Smooth muscle cell (in vitro differentiated cells): ENCODE measurements at regions not wholly inside any gene's neighbourhood (a gene's known extent, or its start where the extent isn't known, plus 50 kb on each side); places are given as distances from the start of the nearest gene placed in this dataset.
"Not testable (repeated sequence)": the region's sequence is repeated elsewhere in the genome, so short reads cannot be mapped to it uniquely, and the experiment has no call there.

Source experiments
- DNase-seq: peaks from one replicate; lab custom pipeline; 2025; ENCODE audit not compliant: unreplicated experiment; lab: John Stamatoyannopoulos, UW
- H2AFZ ChIP-seq: fragments of 200-600 bp; sonication (generic); 2 replicates; pipeline ENCODE4 v1.6.0; 2016; ENCODE audit warnings: antibody characterized with exemption, low read depth, mild to moderate bottlenecking
- H3F3A ChIP-seq: fragments of 200-600 bp; sonication (generic); 2 replicates; pipeline ENCODE4 v1.6.0; 2017; ENCODE audit warnings: antibody characterized with exemption, low read depth
- H3K27ac ChIP-seq: fragments of 200-600 bp; sonication (generic); 2 replicates; pipeline ENCODE4 v1.5.1; 2016; ENCODE audit warnings: low read depth, mild to moderate bottlenecking
- H3K27me3 ChIP-seq: fragments of 200-600 bp; sonication (generic); 2 replicates; pipeline ENCODE4 v1.6.1; 2016; ENCODE audit warnings: low read depth, mild to moderate bottlenecking
- H3K36me3 ChIP-seq: fragments of 200-600 bp; sonication (generic); 2 replicates; pipeline ENCODE4 v1.5.1; 2016; ENCODE audit warnings: low read depth
- H3K4me1 ChIP-seq: fragments of 200-600 bp; sonication (generic); 2 replicates; pipeline ENCODE4 v1.5.1; 2016; ENCODE audit warnings: low read depth
- H3K4me2 ChIP-seq: fragments of 200-600 bp; sonication (generic); 2 replicates; pipeline ENCODE4 v1.6.0; 2016; ENCODE audit warnings: mild to moderate bottlenecking
- H3K4me3 ChIP-seq: fragments of 200-600 bp; sonication (generic); 2 replicates; pipeline ENCODE4 v1.5.1; 2016; ENCODE audit warnings: mild to moderate bottlenecking
- H3K79me2 ChIP-seq: fragments of 200-600 bp; sonication (generic); 2 replicates; pipeline ENCODE4 v1.6.0; 2016; ENCODE audit warnings: low read depth, mild to moderate bottlenecking
- H3K9ac ChIP-seq: fragments of 200-600 bp; sonication (generic); 2 replicates; pipeline ENCODE4 v1.6.0; 2016; ENCODE audit warnings: low read depth
- H3K9me3 ChIP-seq: fragments of 200-600 bp; sonication (generic); replicated peaks from 2 replicates; pipeline ENCODE4 v1.5.1; 2016; ENCODE audit warnings: low read depth
- H4K20me1 ChIP-seq: fragments of 200-600 bp; sonication (generic); 2 replicates; pipeline ENCODE4 v1.6.0; 2016; ENCODE audit warnings: low read depth
- WGBS: methylation state at CpG from one replicate; pipeline ENCODE4 v1.1.7; 2016; ENCODE audit warnings: low lambda C conversion rate; 5-methylcytosine and 5-hydroxymethylcytosine counted together
- TF ChIP-seq, protein P1 (sequence below): fragments of 200-600 bp; sonication (generic); IDR thresholded peaks from 2 replicates; pipeline ENCODE4 v1.5.1; 2017; ENCODE audit warnings: borderline replicate concordance, mild to moderate bottlenecking, antibody characterized with exemption; ENCODE audit not compliant: insufficient read depth, poor library complexity, severe bottlenecking

DNA sequence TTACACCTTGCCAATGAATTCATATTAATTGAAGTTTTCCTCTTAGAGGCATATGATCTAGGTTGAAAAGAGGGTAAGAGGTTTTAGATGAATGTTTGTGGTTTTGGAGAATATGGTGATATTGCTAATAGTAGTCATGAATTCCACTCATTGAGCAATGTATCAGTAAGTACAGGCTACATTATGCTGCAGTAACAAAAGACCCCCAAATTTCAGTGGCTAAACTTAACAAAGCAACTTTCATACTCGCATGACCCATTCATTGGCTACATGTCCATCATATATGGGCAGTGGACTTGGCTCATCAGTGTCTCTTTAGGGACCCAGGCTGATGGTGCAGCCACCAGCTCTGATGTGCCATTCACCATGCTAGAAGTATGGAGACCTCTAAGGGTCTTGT is 196.6 kb upstream of the MYL2 start:
- Histone ChIP-seq H3K9ac (no peak overlapping the region), H3F3A (no peaks in the 10 kb centered on the region), H2AFZ (no peak overlapping the region), H3K4me3 (no peak overlapping the region), H3K79me2 (no peaks in the 10 kb centered on the region), H3K27me3 (no peaks in the 10 kb centered on the region), H4K20me1 (no peaks in the 10 kb centered on the region), H3K4me2 (no peak overlapping the region), H3K9me3 (no peaks in the 10 kb centered on the region), H3K36me3 (no peaks in the 10 kb centered on the region), H3K27ac (no peak overlapping the region), H3K4me1 (no peaks in the 10 kb centered on the region)
- no peak for DNase-seq
- 92% methylated on average over 1 of the region's 1 CpG for WGBS
- TF ChIP-seq, protein P1, sequence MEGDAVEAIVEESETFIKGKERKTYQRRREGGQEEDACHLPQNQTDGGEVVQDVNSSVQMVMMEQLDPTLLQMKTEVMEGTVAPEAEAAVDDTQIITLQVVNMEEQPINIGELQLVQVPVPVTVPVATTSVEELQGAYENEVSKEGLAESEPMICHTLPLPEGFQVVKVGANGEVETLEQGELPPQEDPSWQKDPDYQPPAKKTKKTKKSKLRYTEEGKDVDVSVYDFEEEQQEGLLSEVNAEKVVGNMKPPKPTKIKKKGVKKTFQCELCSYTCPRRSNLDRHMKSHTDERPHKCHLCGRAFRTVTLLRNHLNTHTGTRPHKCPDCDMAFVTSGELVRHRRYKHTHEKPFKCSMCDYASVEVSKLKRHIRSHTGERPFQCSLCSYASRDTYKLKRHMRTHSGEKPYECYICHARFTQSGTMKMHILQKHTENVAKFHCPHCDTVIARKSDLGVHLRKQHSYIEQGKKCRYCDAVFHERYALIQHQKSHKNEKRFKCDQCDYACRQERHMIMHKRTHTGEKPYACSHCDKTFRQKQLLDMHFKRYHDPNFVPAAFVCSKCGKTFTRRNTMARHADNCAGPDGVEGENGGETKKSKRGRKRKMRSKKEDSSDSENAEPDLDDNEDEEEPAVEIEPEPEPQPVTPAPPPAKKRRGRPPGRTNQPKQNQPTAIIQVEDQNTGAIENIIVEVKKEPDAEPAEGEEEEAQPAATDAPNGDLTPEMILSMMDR, result no peak

DNA sequence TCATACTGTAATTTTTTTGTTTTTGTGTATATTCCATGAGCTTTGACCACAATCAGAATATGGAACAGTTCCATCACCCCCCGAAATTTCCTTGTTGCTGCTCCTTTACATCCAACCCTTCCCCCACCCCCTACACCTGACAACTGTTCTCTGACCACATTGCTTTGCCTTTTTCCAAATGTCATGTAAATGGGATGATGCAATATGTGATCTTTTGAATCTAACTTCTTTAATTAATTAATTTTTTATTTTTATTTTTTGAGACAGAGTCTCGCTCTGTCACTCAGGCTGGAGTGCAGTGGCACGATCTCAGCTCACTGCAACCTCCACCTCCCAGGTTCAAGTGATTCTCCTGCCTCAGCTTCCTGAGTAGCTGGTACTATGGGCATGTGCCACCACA is 192.9 kb upstream of the MYL2 start:
- WGBS, result 94% methylated on average over 3 of the region's 3 CpGs
- not testable (repeated sequence) for H3K27me3 ChIP-seq, H3K4me3 ChIP-seq, H3K4me1 ChIP-seq, H3K4me2 ChIP-seq, H3K9ac ChIP-seq, H3F3A ChIP-seq, H3K9me3 ChIP-seq, H3K36me3 ChIP-seq, H4K20me1 ChIP-seq, H2AFZ ChIP-seq, DNase-seq, H3K79me2 ChIP-seq, H3K27ac ChIP-seq

DNA sequence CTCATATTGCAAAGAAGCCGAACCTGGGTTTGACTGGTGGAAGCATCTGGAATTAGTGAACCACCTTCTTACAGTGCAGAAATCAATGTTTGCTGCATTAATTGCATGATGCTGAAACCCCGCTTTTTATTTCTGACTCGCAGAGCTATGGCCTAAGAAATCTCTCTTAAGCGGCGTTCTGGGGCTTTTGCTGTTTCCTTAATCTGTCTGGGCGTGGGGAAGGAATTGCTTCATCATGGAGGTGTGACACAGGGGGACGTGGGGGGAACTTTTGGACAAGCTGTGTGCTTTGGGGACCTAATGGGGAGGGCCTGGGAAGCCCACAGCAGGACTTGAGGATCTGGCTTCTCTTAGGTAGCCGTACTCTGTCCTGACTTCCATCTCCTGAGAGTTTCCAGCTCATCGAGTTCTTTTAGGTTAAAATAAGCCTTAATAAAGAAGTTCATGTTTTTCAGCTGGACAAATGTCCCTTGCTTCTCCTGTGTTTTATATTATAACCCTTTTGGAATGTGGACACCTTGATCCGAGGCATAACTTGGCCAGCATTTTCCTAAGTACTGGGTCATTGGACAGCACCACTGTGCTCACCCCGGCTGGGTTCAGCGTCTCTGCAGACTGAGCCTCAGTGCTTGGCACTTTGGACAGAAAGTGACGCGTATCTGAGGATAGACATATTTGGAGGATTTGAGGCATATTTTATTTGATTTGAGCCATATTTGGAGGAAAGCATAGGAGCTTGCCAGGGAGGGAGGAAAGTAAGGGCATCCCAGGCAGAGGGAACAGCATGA is 192.1 kb upstream of the MYL2 start:
- Histone ChIP-seq H3K27me3 (no peaks in the 10 kb centered on the region), H3K9ac (no peak overlapping the region), H3K4me2 (no peak overlapping the region), H2AFZ (no peak overlapping the region), H3K9me3 (no peaks in the 10 kb centered on the region), H4K20me1 (no peaks in the 10 kb centered on the region), H3F3A (no peaks in the 10 kb centered on the region), H3K27ac (no peak overlapping the region), H3K4me1 (no peaks in the 10 kb centered on the region), H3K36me3 (no peaks in the 10 kb centered on the region), H3K79me2 (no peaks in the 10 kb centered on the region), H3K4me3 (no peak overlapping the region)
- TF ChIP-seq, protein P1, result no peak
- WGBS, result 91% methylated on average over 14 of the region's 14 CpGs
- DNase-seq, result no peak

DNA sequence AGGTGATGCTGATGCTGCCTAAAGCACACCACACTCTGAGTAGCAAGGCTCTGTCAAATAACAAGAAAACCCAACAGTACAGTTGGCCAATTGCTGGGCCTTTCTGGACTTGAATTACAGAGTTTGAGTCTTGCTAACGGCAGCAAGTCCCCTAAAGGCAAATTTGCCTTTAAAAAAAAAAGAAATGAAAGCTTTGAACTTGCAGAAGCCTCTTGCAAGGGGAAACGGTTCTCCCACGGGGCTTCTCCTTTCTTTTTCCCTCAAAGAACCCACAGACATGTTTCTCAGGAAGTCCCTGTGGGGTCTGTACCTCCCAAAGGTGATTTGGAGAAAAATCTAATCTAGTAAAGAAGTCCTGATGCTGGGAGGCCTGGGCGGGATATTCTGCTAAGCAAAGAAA is 191.3 kb upstream of the MYL2 start:
- Histone ChIP-seq H3K9me3 (no peaks in the 10 kb centered on the region), H3F3A (no peaks in the 10 kb centered on the region), H3K4me3 (no peak overlapping the region), H4K20me1 (no peaks in the 10 kb centered on the region), H3K9ac (no peak overlapping the region), H3K4me1 (no peaks in the 10 kb centered on the region), H3K79me2 (no peaks in the 10 kb centered on the region), H3K27me3 (no peaks in the 10 kb centered on the region), H3K27ac (no peak overlapping the region), H3K4me2 (no peak overlapping the region), H3K36me3 (no peaks in the 10 kb centered on the region), H2AFZ (no peak overlapping the region)
- DNase-seq, result no peak
- WGBS, result 68% methylated on average over 4 of the region's 4 CpGs
- TF ChIP-seq, protein P1, result no peak
